GM12891 (cell line): ENCODE measurements at regions not wholly inside any gene's neighbourhood (a gene's known extent, or its start where the extent isn't known, plus 50 kb on each side); places are given as distances from the start of the nearest gene placed in this dataset.

Source experiments
- DNase-seq: peaks from one replicate; pipeline ENCODE4 v3.0.0; 2011; ENCODE audit warnings: low spot score; ENCODE audit not compliant: insufficient read length
- FAIRE-seq: peaks from 2 replicates; lab custom pipeline; 2011; peaks lifted over from hg19 to GRCh38; lab: Jason Lieb, UNC
- PAX5 ChIP-seq: IDR thresholded peaks from 2 replicates; pipeline ENCODE4 v1.6.1; 2011; ENCODE audit warnings: low read length, moderate library complexity, mild to moderate bottlenecking; ENCODE audit not compliant: insufficient read depth, severe bottlenecking
- POLR2A ChIP-seq: IDR thresholded peaks from 2 replicates; pipeline ENCODE4 v1.6.1; 2011; ENCODE audit warnings: low read depth, low read length, control low read depth
- POLR2AphosphoS5 ChIP-seq: IDR thresholded peaks from 2 replicates; pipeline ENCODE4 v1.6.1; 2011; ENCODE audit warnings: low read depth, low read length, control low read depth
- POU2F2 ChIP-seq: IDR thresholded peaks from 2 replicates; pipeline ENCODE4 v1.6.1; 2011; ENCODE audit warnings: low read depth, mild to moderate bottlenecking, control low read depth, low read length, moderate library complexity
- SPI1 ChIP-seq: IDR thresholded peaks from 2 replicates; pipeline ENCODE4 v1.6.1; 2011; ENCODE audit warnings: low read depth, low read length, control low read depth
- TAF1 ChIP-seq: IDR thresholded peaks from 2 replicates; pipeline ENCODE4 v1.6.1; 2011; ENCODE audit warnings: low read depth, low read length, control low read depth

DNA sequence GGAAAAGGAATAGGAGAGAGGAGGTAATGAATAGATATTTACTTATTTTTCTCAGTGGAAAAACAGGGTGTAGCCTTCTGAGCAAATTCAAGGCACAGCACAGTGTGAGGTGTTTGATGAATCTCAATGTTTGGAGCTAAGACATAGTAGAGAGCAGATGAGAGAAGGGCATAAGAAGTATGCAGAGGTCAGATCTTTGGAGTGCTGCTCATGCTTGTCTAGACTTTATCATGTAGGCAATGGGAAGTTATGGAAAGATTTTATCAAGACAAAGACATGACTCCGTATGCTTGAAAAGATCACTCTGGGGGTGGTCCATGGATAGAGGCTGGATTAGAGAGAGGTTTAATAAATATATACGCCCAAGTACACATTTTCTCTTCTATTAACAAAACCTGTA lies 217.0 kb upstream of the CNR1 start:
- no peak for TF ChIP-seq POLR2AphosphoS5
- no peak for TF ChIP-seq TAF1
- no peak for TF ChIP-seq SPI1
- TF ChIP-seq PAX5, result no peak
- no peak for TF ChIP-seq POLR2A
- no peak for TF ChIP-seq POU2F2
- DNase-seq (no peak), FAIRE-seq (no peak)

GRCh38 chr6:88381289-88381642 lies 215.1 kb upstream of the CNR1 start:
- FAIRE-seq, result no peak
- DNase-seq, result no peak
- TF ChIP-seq PAX5, result no peak

GRCh38 chr6:88380618-88381288 lies 214.6 kb upstream of the CNR1 start:
- DNase-seq (no peak), FAIRE-seq (no peak)
- no peak for TF ChIP-seq POLR2A
- no peak for TF ChIP-seq TAF1
- no peak for TF ChIP-seq PAX5

DNA sequence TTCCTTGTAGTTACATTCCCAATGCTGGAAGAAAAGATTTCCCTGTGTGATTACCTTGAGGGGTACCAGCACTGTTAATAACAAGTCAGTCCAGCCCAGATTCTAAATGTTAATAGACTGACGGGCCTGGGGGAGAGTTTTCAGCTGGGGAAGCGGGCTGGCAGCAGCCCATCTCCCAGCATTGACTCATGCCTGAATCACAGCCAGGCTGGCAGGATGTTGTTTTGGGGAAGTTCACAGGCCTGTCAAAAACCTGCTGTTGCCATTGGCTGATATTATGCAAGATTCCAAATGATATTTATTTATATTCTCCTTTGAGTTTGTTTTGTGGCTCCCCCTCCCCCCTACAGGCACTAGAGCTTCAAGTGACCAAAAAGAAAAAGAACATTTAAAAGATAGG lies 213.9 kb upstream of the CNR1 start:
- TF ChIP-seq POLR2AphosphoS5, result no peak
- no peak for TF ChIP-seq POU2F2
- TF ChIP-seq POLR2A, result no peak
- no peak for TF ChIP-seq SPI1
- TF ChIP-seq PAX5, result no peak
- TF ChIP-seq TAF1, result no peak
- no peak for FAIRE-seq
- no peak for DNase-seq

GRCh38 chr6:88378639-88379038 lies 212.5 kb upstream of the CNR1 start:
- TF ChIP-seq POU2F2 (no peak), PAX5 (no peak), TAF1 (no peak)

GRCh38 chr6:88377976-88378568 lies 211.9 kb upstream of the CNR1 start:
- no peak for FAIRE-seq
- TF ChIP-seq POU2F2, result no peak
- no peak for TF ChIP-seq POLR2AphosphoS5
- no peak for TF ChIP-seq TAF1
- TF ChIP-seq PAX5, result no peak
- no peak for TF ChIP-seq SPI1
- TF ChIP-seq POLR2A, result no peak
- no peak for DNase-seq

More at GRCh38 chr6:88378639-88379038, 212.5 kb upstream of the CNR1 start:
- DNase-seq (no peak), FAIRE-seq (no peak)

GRCh38 chr6:88376768-88377387 lies 210.7 kb upstream of the CNR1 start:
- TF ChIP-seq POLR2AphosphoS5, result no peak
- no peak for TF ChIP-seq PAX5
- TF ChIP-seq POLR2A, result no peak
- no peak for TF ChIP-seq TAF1
- TF ChIP-seq POU2F2, result no peak
- no peak for TF ChIP-seq SPI1
- DNase-seq (no peak), FAIRE-seq (no peak)

GRCh38 chr6:88376197-88376596 lies 210.1 kb upstream of the CNR1 start:
- TF ChIP-seq POU2F2 (no peak), POLR2A (no peak), POLR2AphosphoS5 (no peak), TAF1 (no peak), SPI1 (no peak), PAX5 (no peak)
- FAIRE-seq (no peak), DNase-seq (no peak)

- DNase-seq (no peak), FAIRE-seq (no peak)
- no peak for TF ChIP-seq TAF1
- TF ChIP-seq SPI1, result no peak
- no peak for TF ChIP-seq POLR2AphosphoS5
- no peak for TF ChIP-seq POLR2A
- no peak for TF ChIP-seq PAX5
- no peak for TF ChIP-seq POU2F2
Measured at GRCh38 chr6:88374553-88374952, 208.4 kb upstream of the CNR1 start.

- FAIRE-seq, result no peak
Measured at GRCh38 chr6:88371480-88371879, 205.3 kb upstream of the CNR1 start.

More at GRCh38 chr6:88371480-88371879, 205.3 kb upstream of the CNR1 start:
- TF ChIP-seq SPI1 (no peak), TAF1 (no peak), POLR2AphosphoS5 (no peak), PAX5 (no peak), POLR2A (no peak)
- no peak for DNase-seq
